ENCODE measurements at regions not wholly inside any gene's neighbourhood (a gene's known extent, or its start where the extent isn't known, plus 50 kb on each side); places are given as distances from the start of the nearest gene placed in this dataset.

GRCh38 chr9:78769690-78770089 lies 472.8 kb downstream of the PSAT1 start:
- TF ChIP-seq RFX5 (IDR thresholded peaks at IDR 0.05; ENCODE audit: borderline replicate concordance, low read depth, low read length), result no peak
- TF ChIP-seq CTCF (IDR thresholded peaks at IDR 0.05; ENCODE audit: control extremely low read depth in 1 of 3, insufficient read depth in 1 of 3, low read depth in 1 of 3, low read length in 3 of 3), result no peak
- no peak for TF ChIP-seq SP1 (IDR thresholded peaks at IDR 0.05; ENCODE audit: low read depth, low read length)
- no peak for TF ChIP-seq GABPA (IDR thresholded peaks at IDR 0.05; ENCODE audit: borderline replicate concordance, insufficient read depth, low read length)
- no peak for TF ChIP-seq BCL11A (IDR thresholded peaks at IDR 0.05; ENCODE audit: low read depth in 2 of 2, low read length in 2 of 2)
- no peak for TF ChIP-seq BACH1 (IDR thresholded peaks at IDR 0.05; ENCODE audit: low read length)
- TF ChIP-seq CBX8 (IDR thresholded peaks at IDR 0.05; ENCODE audit: borderline replicate concordance, low read depth, low read length), result no peak
- no peak for TF ChIP-seq JUN (IDR thresholded peaks at IDR 0.05; ENCODE audit: low read depth, low read length)
- no peak for TF ChIP-seq POLR2A (IDR thresholded peaks at IDR 0.05; ENCODE audit: control extremely low read depth in 1 of 2, low read depth in 2 of 2, low read length in 2 of 2)
- TF ChIP-seq POLR2AphosphoS5 (IDR thresholded peaks at IDR 0.05; ENCODE audit: low read depth, low read length), result no peak
- TF ChIP-seq KDM5A (IDR thresholded peaks at IDR 0.05; ENCODE audit: low read length), result no peak
